HFFc6 (cell line): ENCODE measurements at regions not wholly inside any gene's neighbourhood (a gene's known extent, or its start where the extent isn't known, plus 50 kb on each side); places are given as distances from the start of the nearest gene placed in this dataset.

Experiments used
- DNase-seq: peaks from one replicate; pipeline ENCODE4 v3.0.0-alpha.2; 2018
- H3K27ac Mint-ChIP-seq: 2 replicates; pipeline ENCODE4 v1.8.0; 2020; ENCODE audit warnings: mild to moderate bottlenecking, mixed read lengths
- H3K27me3 Mint-ChIP-seq: 2 replicates; pipeline ENCODE4 v1.8.0; 2021; ENCODE audit warnings: mild to moderate bottlenecking, moderate library complexity, mixed read lengths; ENCODE audit not compliant: insufficient read depth
- H3K36me3 Mint-ChIP-seq: 2 replicates; pipeline ENCODE4 v1.8.0; 2021; ENCODE audit warnings: low read depth, mixed read lengths
- H3K4me1 Mint-ChIP-seq: 2 replicates; pipeline ENCODE4 v1.8.0; 2020; ENCODE audit warnings: low read depth, mixed read lengths
- H3K4me3 Mint-ChIP-seq: 2 replicates; pipeline ENCODE4 v1.8.0; 2020; ENCODE audit warnings: mild to moderate bottlenecking, moderate library complexity, mixed read lengths
- H3K9me3 Mint-ChIP-seq: 2 replicates; pipeline ENCODE4 v1.8.0; 2020; ENCODE audit warnings: mild to moderate bottlenecking, mixed read lengths
- TF ChIP-seq, protein P1 (sequence below): fragments of 200-600 bp; sonication (generic); IDR thresholded peaks from 2 replicates; pipeline ENCODE4 v1.5.0; 2021; ENCODE audit warnings: antibody characterized with exemption, mild to moderate bottlenecking

DNA sequence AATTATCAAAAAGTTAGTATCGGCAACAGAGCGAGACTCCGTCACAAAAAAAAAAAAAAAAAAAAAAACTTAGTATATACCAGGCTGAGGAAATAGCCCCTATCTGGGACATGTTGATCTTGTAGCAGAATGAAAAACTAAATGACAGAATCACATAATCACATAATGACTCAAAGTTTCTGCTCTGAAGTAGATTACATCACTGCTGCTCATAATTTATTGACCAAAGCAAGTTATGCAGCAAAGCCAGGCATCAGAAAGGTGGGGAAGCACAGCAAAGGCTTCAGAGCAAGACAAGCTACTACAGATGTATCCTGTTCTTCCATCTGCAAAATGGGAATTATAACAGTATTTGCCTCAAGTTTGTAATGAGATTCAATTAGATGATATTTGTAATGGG is 68.1 kb downstream of the BOD1L2 start:
- TF ChIP-seq, protein P1, sequence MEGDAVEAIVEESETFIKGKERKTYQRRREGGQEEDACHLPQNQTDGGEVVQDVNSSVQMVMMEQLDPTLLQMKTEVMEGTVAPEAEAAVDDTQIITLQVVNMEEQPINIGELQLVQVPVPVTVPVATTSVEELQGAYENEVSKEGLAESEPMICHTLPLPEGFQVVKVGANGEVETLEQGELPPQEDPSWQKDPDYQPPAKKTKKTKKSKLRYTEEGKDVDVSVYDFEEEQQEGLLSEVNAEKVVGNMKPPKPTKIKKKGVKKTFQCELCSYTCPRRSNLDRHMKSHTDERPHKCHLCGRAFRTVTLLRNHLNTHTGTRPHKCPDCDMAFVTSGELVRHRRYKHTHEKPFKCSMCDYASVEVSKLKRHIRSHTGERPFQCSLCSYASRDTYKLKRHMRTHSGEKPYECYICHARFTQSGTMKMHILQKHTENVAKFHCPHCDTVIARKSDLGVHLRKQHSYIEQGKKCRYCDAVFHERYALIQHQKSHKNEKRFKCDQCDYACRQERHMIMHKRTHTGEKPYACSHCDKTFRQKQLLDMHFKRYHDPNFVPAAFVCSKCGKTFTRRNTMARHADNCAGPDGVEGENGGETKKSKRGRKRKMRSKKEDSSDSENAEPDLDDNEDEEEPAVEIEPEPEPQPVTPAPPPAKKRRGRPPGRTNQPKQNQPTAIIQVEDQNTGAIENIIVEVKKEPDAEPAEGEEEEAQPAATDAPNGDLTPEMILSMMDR = no peak
- no peak for DNase-seq
- no peak overlapping the region for H3K4me3 Mint-ChIP-seq
- peaks cover 19% of the 10 kb centered on the region for H3K4me1 Mint-ChIP-seq
- H3K9me3 Mint-ChIP-seq = no peaks in the 10 kb centered on the region
- H3K36me3 Mint-ChIP-seq = no peaks in the 10 kb centered on the region
- peaks cover 1% of the 10 kb centered on the region for H3K27me3 Mint-ChIP-seq
- H3K27ac Mint-ChIP-seq = no peak overlapping the region

DNA sequence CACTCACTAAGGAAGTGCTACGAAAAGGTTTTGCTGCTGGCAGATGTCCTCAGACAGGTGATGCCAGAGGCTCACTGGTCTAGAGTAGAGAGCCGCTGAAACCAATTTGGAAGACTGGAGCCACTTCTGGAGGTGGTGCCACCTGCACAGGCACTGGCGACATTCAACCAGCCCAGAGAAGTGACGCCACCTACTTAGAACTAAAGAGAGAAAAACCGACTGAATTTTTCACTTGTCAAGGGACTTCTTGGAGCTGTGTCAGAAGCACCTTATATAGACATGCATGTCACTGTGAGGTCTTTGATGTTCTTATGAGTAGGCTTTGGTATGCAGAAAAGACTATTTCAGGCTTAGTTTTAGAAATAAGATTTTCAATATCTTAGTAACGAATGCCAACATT is 71.4 kb downstream of the BOD1L2 start:
- H3K9me3 Mint-ChIP-seq = no peaks in the 10 kb centered on the region
- no peaks in the 10 kb centered on the region for H3K36me3 Mint-ChIP-seq
- DNase-seq = no peak
- no peak overlapping the region for H3K4me3 Mint-ChIP-seq
- TF ChIP-seq, protein P1 = no peak
- no peaks in the 10 kb centered on the region for H3K4me1 Mint-ChIP-seq
- H3K27ac Mint-ChIP-seq = no peak overlapping the region
- H3K27me3 Mint-ChIP-seq = peaks cover 3% of the 10 kb centered on the region

GRCh38 chr18:57219964-57220363 is 73.1 kb downstream of the BOD1L2 start:
- Mint-ChIP-seq H3K27ac (no peak overlapping the region), H3K4me3 (no peak overlapping the region), H3K36me3 (no peaks in the 10 kb centered on the region), H3K9me3 (no peaks in the 10 kb centered on the region), H3K27me3 (peaks cover 3% of the 10 kb centered on the region), H3K4me1 (no peaks in the 10 kb centered on the region)
- DNase-seq = no peak
- TF ChIP-seq, protein P1 = no peak

GRCh38 chr18:57220480-57220879 is 73.6 kb downstream of the BOD1L2 start:
- Mint-ChIP-seq H3K9me3 (no peaks in the 10 kb centered on the region), H3K4me1 (no peaks in the 10 kb centered on the region), H3K27ac (no peak overlapping the region), H3K27me3 (peaks cover 3% of the 10 kb centered on the region), H3K36me3 (no peaks in the 10 kb centered on the region), H3K4me3 (no peak overlapping the region)
- DNase-seq = no peak
- TF ChIP-seq, protein P1 = no peak

DNA sequence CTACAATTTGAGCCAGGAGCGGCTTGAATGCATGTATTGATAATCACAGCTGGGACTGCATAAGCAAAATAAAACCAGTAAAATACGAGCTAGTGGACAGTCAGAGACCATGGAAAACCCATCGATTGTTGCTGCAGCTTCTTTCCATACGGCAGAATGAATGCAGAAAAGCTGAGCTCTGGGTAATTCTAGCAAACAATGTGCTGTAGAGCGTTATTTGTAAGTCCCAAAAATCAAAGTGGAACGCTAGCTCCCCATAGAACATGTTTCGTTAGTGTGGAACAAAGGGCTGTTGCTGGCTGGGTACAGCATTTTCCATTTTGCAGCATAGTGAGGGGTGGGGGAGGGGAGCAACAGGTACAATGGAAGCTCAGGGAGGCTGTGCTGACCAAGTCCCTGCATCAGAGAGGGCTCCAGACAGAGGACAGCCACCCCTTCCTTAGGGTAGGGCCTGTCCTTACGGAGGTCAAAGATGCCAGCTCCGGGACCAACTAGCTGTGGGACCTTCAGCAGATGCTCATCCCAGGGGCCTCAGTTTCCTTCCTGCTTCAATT is 74.1 kb downstream of the BOD1L2 start:
- no peaks in the 10 kb centered on the region for H3K4me1 Mint-ChIP-seq
- H3K27me3 Mint-ChIP-seq = peaks cover 3% of the 10 kb centered on the region
- no peaks in the 10 kb centered on the region for H3K9me3 Mint-ChIP-seq
- H3K4me3 Mint-ChIP-seq = no peak overlapping the region
- H3K36me3 Mint-ChIP-seq = no peaks in the 10 kb centered on the region
- TF ChIP-seq, protein P1 = no peak
- no peak overlapping the region for H3K27ac Mint-ChIP-seq
- no peak for DNase-seq
